SK-N-SH treated with all-trans-retinoic acid at 6 μM for 48 hours (cell line): ENCODE measurements at regions not wholly inside any gene's neighbourhood (a gene's known extent, or its start where the extent isn't known, plus 50 kb on each side); places are given as distances from the start of the nearest gene placed in this dataset.

Source experiments
- ATAC-seq: fragments of 200-7000 bp; cut with Tn5 transposase; 3 replicates; pipeline ENCODE4 v1.9.1; 2020; ENCODE audit warnings: mild to moderate bottlenecking, moderate library complexity
- ARNTL ChIP-seq: fragments of 450-650 bp; formaldehyde crosslinking; IDR thresholded peaks from 2 replicates; pipeline ENCODE4 v1.5.0; 2020; ENCODE audit warnings: low read depth, mild to moderate bottlenecking, moderate library complexity, borderline replicate concordance
- BACH2 ChIP-seq: fragments of 250-450 bp; sonication (Bioruptor Pico); IDR thresholded peaks from 2 replicates; pipeline ENCODE4 v1.9.0; 2021; ENCODE audit warnings: mild to moderate bottlenecking, borderline replicate concordance
- ESRRG ChIP-seq: fragments of 250-450 bp; sonication (Bioruptor Pico); IDR thresholded peaks from 2 replicates; pipeline ENCODE4 v1.6.1; 2021; ENCODE audit warnings: mild to moderate bottlenecking
- GLIS3 ChIP-seq: fragments of 250-450 bp; sonication (Bioruptor Pico); IDR thresholded peaks from 2 replicates; pipeline ENCODE4 v1.5.0; 2020; ENCODE audit warnings: mild to moderate bottlenecking, moderate library complexity
- ISL1 ChIP-seq: fragments of 250-450 bp; sonication (Bioruptor Pico); IDR thresholded peaks from 2 replicates; pipeline ENCODE4 v2.1.2; 2022; ENCODE audit warnings: mild to moderate bottlenecking, moderate library complexity
- OSR1 ChIP-seq: fragments of 250-450 bp; sonication (Bioruptor Pico); IDR thresholded peaks from 2 replicates; pipeline ENCODE4 v1.8.0; 2022; ENCODE audit warnings: moderate library complexity, mild to moderate bottlenecking, inconsistent platforms
- PATZ1 ChIP-seq: fragments of 250-450 bp; sonication (Bioruptor Pico); IDR thresholded peaks from 2 replicates; pipeline ENCODE4 v1.8.0; 2020; ENCODE audit warnings: mild to moderate bottlenecking, moderate library complexity, borderline replicate concordance
- PPARA ChIP-seq: fragments of 250-450 bp; sonication (Bioruptor Pico); IDR thresholded peaks from 2 replicates; pipeline ENCODE4 v1.5.0; 2020; ENCODE audit warnings: mild to moderate bottlenecking, borderline replicate concordance
- RARB ChIP-seq: fragments of 250-450 bp; sonication (Bioruptor Pico); IDR thresholded peaks from 2 replicates; pipeline ENCODE4 v1.8.0; 2021; ENCODE audit warnings: mild to moderate bottlenecking, moderate library complexity
- SNAI2 ChIP-seq: fragments of 250-450 bp; sonication (Bioruptor Pico); IDR thresholded peaks from 2 replicates; pipeline ENCODE4 v1.5.0; 2020; ENCODE audit warnings: mild to moderate bottlenecking, moderate library complexity
- TCF4 ChIP-seq: fragments of 250-450 bp; sonication (Bioruptor Pico); IDR thresholded peaks from 2 replicates; pipeline ENCODE4 v1.8.0; 2021; ENCODE audit warnings: mild to moderate bottlenecking, moderate library complexity, borderline replicate concordance
- TOX ChIP-seq: fragments of 250-450 bp; sonication (Bioruptor Pico); IDR thresholded peaks from 2 replicates; pipeline ENCODE4 v1.8.0; 2021; ENCODE audit warnings: mild to moderate bottlenecking, moderate library complexity, borderline replicate concordance
- ZFP3 ChIP-seq: fragments of 250-450 bp; sonication (Bioruptor Pico); IDR thresholded peaks from 2 replicates; pipeline ENCODE4 v1.5.0; 2020; ENCODE audit warnings: mild to moderate bottlenecking, moderate library complexity
- ZFP30 ChIP-seq: fragments of 450-650 bp; formaldehyde crosslinking; IDR thresholded peaks from 2 replicates; pipeline ENCODE4 v1.5.0; 2022; ENCODE audit warnings: mild to moderate bottlenecking, moderate library complexity
- ZNF70 ChIP-seq: fragments of 450-650 bp; formaldehyde crosslinking; IDR thresholded peaks from 2 replicates; pipeline ENCODE4 v1.5.0; 2020; ENCODE audit warnings: mild to moderate bottlenecking, moderate library complexity
- ZNF8 ChIP-seq: fragments of 450-650 bp; formaldehyde crosslinking; IDR thresholded peaks from 2 replicates; pipeline ENCODE4 v1.5.0; 2020; ENCODE audit warnings: mild to moderate bottlenecking, moderate library complexity
- TF ChIP-seq, protein P1 (sequence below): fragments of 250-450 bp; sonication (Bioruptor Pico); IDR thresholded peaks from 2 replicates; pipeline ENCODE4 v1.5.1; 2021; ENCODE audit warnings: mild to moderate bottlenecking, moderate library complexity
- TF ChIP-seq, protein P2 (sequence below): fragments of 250-450 bp; sonication (Bioruptor Pico); IDR thresholded peaks from 2 replicates; pipeline ENCODE4 v1.5.0; 2020; ENCODE audit warnings: mild to moderate bottlenecking, moderate library complexity
- TF ChIP-seq, protein P3 (sequence below): fragments of 250-450 bp; sonication (Bioruptor Pico); IDR thresholded peaks from 2 replicates; pipeline ENCODE4 v1.8.0; 2021; ENCODE audit warnings: low read depth, mild to moderate bottlenecking, moderate library complexity, borderline replicate concordance

DNA sequence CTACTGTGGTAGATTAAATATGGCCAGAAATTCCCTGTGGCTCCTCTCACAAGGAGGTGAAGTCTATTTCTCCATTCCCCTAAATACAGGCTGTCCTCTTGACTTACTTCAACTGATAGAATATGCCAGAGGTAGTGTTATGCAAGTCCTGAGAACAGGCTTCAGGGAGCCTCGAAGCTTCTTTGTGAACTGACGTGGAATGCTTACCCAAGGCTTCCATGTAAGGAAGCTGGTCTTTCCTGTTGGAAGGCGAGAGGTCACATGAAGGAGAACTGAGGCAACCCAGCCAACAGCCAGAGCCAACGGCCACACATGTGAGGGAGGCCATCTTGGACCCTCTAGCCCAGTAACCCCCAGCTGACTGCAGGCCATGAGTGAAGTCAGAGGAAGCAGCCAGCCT, 267.9 kb downstream of the MRTFB start:
- ATAC-seq, result no peak
- TF ChIP-seq PATZ1 (CRISPR knock-in tag), result no peak
- no peak for TF ChIP-seq ARNTL
- TF ChIP-seq ESRRG (CRISPR knock-in tag), result no peak
- no peak for TF ChIP-seq ZFP3 (CRISPR knock-in tag)
- no peak for TF ChIP-seq BACH2 (CRISPR knock-in tag)
- TF ChIP-seq ISL1 (CRISPR knock-in tag), result no peak
- TF ChIP-seq, protein P1, sequence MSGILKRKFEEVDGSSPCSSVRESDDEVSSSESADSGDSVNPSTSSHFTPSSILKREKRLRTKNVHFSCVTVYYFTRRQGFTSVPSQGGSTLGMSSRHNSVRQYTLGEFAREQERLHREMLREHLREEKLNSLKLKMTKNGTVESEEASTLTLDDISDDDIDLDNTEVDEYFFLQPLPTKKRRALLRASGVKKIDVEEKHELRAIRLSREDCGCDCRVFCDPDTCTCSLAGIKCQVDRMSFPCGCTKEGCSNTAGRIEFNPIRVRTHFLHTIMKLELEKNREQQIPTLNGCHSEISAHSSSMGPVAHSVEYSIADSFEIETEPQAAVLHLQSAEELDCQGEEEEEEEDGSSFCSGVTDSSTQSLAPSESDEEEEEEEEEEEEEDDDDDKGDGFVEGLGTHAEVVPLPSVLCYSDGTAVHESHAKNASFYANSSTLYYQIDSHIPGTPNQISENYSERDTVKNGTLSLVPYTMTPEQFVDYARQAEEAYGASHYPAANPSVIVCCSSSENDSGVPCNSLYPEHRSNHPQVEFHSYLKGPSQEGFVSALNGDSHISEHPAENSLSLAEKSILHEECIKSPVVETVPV (CRISPR knock-in tag), result no peak
- no peak for TF ChIP-seq ZFP30 (CRISPR knock-in tag)
- no peak for TF ChIP-seq ZNF70
- TF ChIP-seq RARB (CRISPR knock-in tag), result no peak
- TF ChIP-seq SNAI2, result no peak
- TF ChIP-seq, protein P2, sequence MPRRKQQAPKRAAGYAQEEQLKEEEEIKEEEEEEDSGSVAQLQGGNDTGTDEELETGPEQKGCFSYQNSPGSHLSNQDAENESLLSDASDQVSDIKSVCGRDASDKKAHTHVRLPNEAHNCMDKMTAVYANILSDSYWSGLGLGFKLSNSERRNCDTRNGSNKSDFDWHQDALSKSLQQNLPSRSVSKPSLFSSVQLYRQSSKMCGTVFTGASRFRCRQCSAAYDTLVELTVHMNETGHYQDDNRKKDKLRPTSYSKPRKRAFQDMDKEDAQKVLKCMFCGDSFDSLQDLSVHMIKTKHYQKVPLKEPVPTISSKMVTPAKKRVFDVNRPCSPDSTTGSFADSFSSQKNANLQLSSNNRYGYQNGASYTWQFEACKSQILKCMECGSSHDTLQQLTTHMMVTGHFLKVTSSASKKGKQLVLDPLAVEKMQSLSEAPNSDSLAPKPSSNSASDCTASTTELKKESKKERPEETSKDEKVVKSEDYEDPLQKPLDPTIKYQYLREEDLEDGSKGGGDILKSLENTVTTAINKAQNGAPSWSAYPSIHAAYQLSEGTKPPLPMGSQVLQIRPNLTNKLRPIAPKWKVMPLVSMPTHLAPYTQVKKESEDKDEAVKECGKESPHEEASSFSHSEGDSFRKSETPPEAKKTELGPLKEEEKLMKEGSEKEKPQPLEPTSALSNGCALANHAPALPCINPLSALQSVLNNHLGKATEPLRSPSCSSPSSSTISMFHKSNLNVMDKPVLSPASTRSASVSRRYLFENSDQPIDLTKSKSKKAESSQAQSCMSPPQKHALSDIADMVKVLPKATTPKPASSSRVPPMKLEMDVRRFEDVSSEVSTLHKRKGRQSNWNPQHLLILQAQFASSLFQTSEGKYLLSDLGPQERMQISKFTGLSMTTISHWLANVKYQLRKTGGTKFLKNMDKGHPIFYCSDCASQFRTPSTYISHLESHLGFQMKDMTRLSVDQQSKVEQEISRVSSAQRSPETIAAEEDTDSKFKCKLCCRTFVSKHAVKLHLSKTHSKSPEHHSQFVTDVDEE (CRISPR knock-in tag), result no peak
- TF ChIP-seq PPARA (CRISPR knock-in tag), result no peak
- no peak for TF ChIP-seq ZNF8 (CRISPR knock-in tag)
- no peak for TF ChIP-seq GLIS3 (CRISPR knock-in tag)
- TF ChIP-seq TCF4, result no peak
- TF ChIP-seq, protein P3, sequence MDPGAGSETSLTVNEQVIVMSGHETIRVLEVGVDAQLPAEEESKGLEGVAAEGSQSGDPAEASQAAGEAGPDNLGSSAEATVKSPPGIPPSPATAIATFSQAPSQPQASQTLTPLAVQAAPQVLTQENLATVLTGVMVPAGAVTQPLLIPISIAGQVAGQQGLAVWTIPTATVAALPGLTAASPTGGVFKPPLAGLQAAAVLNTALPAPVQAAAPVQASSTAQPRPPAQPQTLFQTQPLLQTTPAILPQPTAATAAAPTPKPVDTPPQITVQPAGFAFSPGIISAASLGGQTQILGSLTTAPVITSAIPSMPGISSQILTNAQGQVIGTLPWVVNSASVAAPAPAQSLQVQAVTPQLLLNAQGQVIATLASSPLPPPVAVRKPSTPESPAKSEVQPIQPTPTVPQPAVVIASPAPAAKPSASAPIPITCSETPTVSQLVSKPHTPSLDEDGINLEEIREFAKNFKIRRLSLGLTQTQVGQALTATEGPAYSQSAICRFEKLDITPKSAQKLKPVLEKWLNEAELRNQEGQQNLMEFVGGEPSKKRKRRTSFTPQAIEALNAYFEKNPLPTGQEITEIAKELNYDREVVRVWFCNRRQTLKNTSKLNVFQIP (CRISPR knock-in tag), result no peak
- TF ChIP-seq OSR1, result no peak
- TF ChIP-seq TOX, result no peak
- TF ChIP-seq, all 23 proteins: peak for 0

- no peak for TF ChIP-seq ZNF8 (CRISPR knock-in tag)
- no peak for ATAC-seq
Observed at GRCh38 chr16:14338236-14338635, 267.1 kb downstream of the MRTFB start.

GRCh38 chr16:14337303-14338191, 266.4 kb downstream of the MRTFB start:
- ATAC-seq, result peak; percentile 34; the same call in 2 of the 3 replicates
- TF ChIP-seq SNAI2 (no peak), OSR1 (no peak), RARB (CRISPR knock-in tag) (no peak), ZNF70 (no peak), ESRRG (CRISPR knock-in tag) (no peak), TCF4 (no peak), PATZ1 (CRISPR knock-in tag) (no peak)
